LHCN-M2 (cell line): ENCODE measurements at regions not wholly inside any gene's neighbourhood (a gene's known extent, or its start where the extent isn't known, plus 50 kb on each side); places are given as distances from the start of the nearest gene placed in this dataset.

ENCODE experiments used
- DNase-seq: peaks from one replicate; pipeline ENCODE4 v3.0.0-alpha.2; 2012; ENCODE audit warnings: low read depth

GRCh38 chr9:79255651-79256260 is 316.0 kb upstream of the TLE4 start:
- no peak for DNase-seq

- DNase-seq, result peak; percentile 20
Observed at GRCh38 chr9:79256691-79257213, 315.0 kb upstream of the TLE4 start.

GRCh38 chr9:79257228-79257781 is 314.5 kb upstream of the TLE4 start:
- DNase-seq, result no peak

- DNase-seq, result no peak
Observed at GRCh38 chr9:79257790-79258351, 313.9 kb upstream of the TLE4 start.

GRCh38 chr9:79259858-79260257 is 311.9 kb upstream of the TLE4 start:
- DNase-seq, result no peak

GRCh38 chr9:79263628-79264027 is 308.1 kb upstream of the TLE4 start:
- no peak for DNase-seq

- DNase-seq, result no peak
Observed at GRCh38 chr9:79264041-79264440, 307.7 kb upstream of the TLE4 start.

- no peak for DNase-seq
Observed at GRCh38 chr9:79264511-79265355, 307.0 kb upstream of the TLE4 start.

- DNase-seq, result no peak
Observed at GRCh38 chr9:79266986-79267385, 304.8 kb upstream of the TLE4 start.

GRCh38 chr9:79268806-79269205 is 303.0 kb upstream of the TLE4 start:
- DNase-seq, result no peak

- DNase-seq, result no peak
Observed at GRCh38 chr9:79273311-79273710, 298.5 kb upstream of the TLE4 start.

GRCh38 chr9:79279356-79279755 is 292.4 kb upstream of the TLE4 start:
- no peak for DNase-seq

GRCh38 chr9:79280691-79281090 is 291.1 kb upstream of the TLE4 start:
- DNase-seq, result no peak

GRCh38 chr9:79284081-79284480 is 287.7 kb upstream of the TLE4 start:
- no peak for DNase-seq

GRCh38 chr9:79286992-79287707 is 284.6 kb upstream of the TLE4 start:
- DNase-seq, result no peak

- no peak for DNase-seq
Observed at GRCh38 chr9:79287708-79288290, 284.0 kb upstream of the TLE4 start.

GRCh38 chr9:79289856-79290255 is 281.9 kb upstream of the TLE4 start:
- DNase-seq, result no peak

GRCh38 chr9:79292731-79293280 is 279.0 kb upstream of the TLE4 start:
- DNase-seq, result no peak

GRCh38 chr9:79300068-79300467 is 271.7 kb upstream of the TLE4 start:
- DNase-seq, result no peak

GRCh38 chr9:79301085-79301484 is 270.7 kb upstream of the TLE4 start:
- no peak for DNase-seq
